SK-N-SH treated with all-trans-retinoic acid at 6 μM for 48 hours (cell line): ENCODE measurements at regions not wholly inside any gene's neighbourhood (a gene's known extent, or its start where the extent isn't known, plus 50 kb on each side); places are given as distances from the start of the nearest gene placed in this dataset.

Experiments
- ATAC-seq: fragments of 200-7000 bp; cut with Tn5 transposase; 3 replicates; pipeline ENCODE4 v1.9.1; 2020; ENCODE audit warnings: mild to moderate bottlenecking, moderate library complexity
- ARNTL ChIP-seq: fragments of 450-650 bp; formaldehyde crosslinking; IDR thresholded peaks from 2 replicates; pipeline ENCODE4 v1.5.0; 2020; ENCODE audit warnings: low read depth, mild to moderate bottlenecking, moderate library complexity, borderline replicate concordance
- BACH2 ChIP-seq: fragments of 250-450 bp; sonication (Bioruptor Pico); IDR thresholded peaks from 2 replicates; pipeline ENCODE4 v1.9.0; 2021; ENCODE audit warnings: mild to moderate bottlenecking, borderline replicate concordance
- CSDC2 ChIP-seq: fragments of 250-450 bp; sonication (Bioruptor Pico); IDR thresholded peaks from 2 replicates; pipeline ENCODE4 v1.5.0; 2020; ENCODE audit warnings: mild to moderate bottlenecking, moderate library complexity
- ESRRG ChIP-seq: fragments of 250-450 bp; sonication (Bioruptor Pico); IDR thresholded peaks from 2 replicates; pipeline ENCODE4 v1.6.1; 2021; ENCODE audit warnings: mild to moderate bottlenecking
- GLIS3 ChIP-seq: fragments of 250-450 bp; sonication (Bioruptor Pico); IDR thresholded peaks from 2 replicates; pipeline ENCODE4 v1.5.0; 2020; ENCODE audit warnings: mild to moderate bottlenecking, moderate library complexity
- ISL1 ChIP-seq: fragments of 250-450 bp; sonication (Bioruptor Pico); IDR thresholded peaks from 2 replicates; pipeline ENCODE4 v2.1.2; 2022; ENCODE audit warnings: mild to moderate bottlenecking, moderate library complexity
- OSR1 ChIP-seq: fragments of 250-450 bp; sonication (Bioruptor Pico); IDR thresholded peaks from 2 replicates; pipeline ENCODE4 v1.8.0; 2022; ENCODE audit warnings: moderate library complexity, mild to moderate bottlenecking, inconsistent platforms
- PPARA ChIP-seq: fragments of 250-450 bp; sonication (Bioruptor Pico); IDR thresholded peaks from 2 replicates; pipeline ENCODE4 v1.5.0; 2020; ENCODE audit warnings: mild to moderate bottlenecking, borderline replicate concordance
- RARB ChIP-seq: fragments of 250-450 bp; sonication (Bioruptor Pico); IDR thresholded peaks from 2 replicates; pipeline ENCODE4 v1.8.0; 2021; ENCODE audit warnings: mild to moderate bottlenecking, moderate library complexity
- SNAI2 ChIP-seq: fragments of 250-450 bp; sonication (Bioruptor Pico); IDR thresholded peaks from 2 replicates; pipeline ENCODE4 v1.5.0; 2020; ENCODE audit warnings: mild to moderate bottlenecking, moderate library complexity
- TCF4 ChIP-seq: fragments of 250-450 bp; sonication (Bioruptor Pico); IDR thresholded peaks from 2 replicates; pipeline ENCODE4 v1.8.0; 2021; ENCODE audit warnings: mild to moderate bottlenecking, moderate library complexity, borderline replicate concordance
- TOX ChIP-seq: fragments of 250-450 bp; sonication (Bioruptor Pico); IDR thresholded peaks from 2 replicates; pipeline ENCODE4 v1.8.0; 2021; ENCODE audit warnings: mild to moderate bottlenecking, moderate library complexity, borderline replicate concordance
- ZFP30 ChIP-seq: fragments of 450-650 bp; formaldehyde crosslinking; IDR thresholded peaks from 2 replicates; pipeline ENCODE4 v1.5.0; 2022; ENCODE audit warnings: mild to moderate bottlenecking, moderate library complexity
- ZNF565 ChIP-seq: fragments of 450-650 bp; formaldehyde crosslinking; conservative IDR thresholded peaks from 2 replicates; pipeline ENCODE4 v1.5.0; 2020; ENCODE audit warnings: low read depth, mild to moderate bottlenecking, moderate library complexity
- ZNF8 ChIP-seq: fragments of 450-650 bp; formaldehyde crosslinking; IDR thresholded peaks from 2 replicates; pipeline ENCODE4 v1.5.0; 2020; ENCODE audit warnings: mild to moderate bottlenecking, moderate library complexity
- TF ChIP-seq, protein P1 (sequence below): fragments of 250-450 bp; sonication (Bioruptor Pico); IDR thresholded peaks from 2 replicates; pipeline ENCODE4 v1.8.0; 2020; ENCODE audit warnings: mild to moderate bottlenecking, moderate library complexity, borderline replicate concordance
- TF ChIP-seq, protein P2 (sequence below): fragments of 250-450 bp; sonication (Bioruptor Pico); IDR thresholded peaks from 2 replicates; pipeline ENCODE4 v1.5.0; 2020; ENCODE audit warnings: mild to moderate bottlenecking, moderate library complexity
- TF ChIP-seq, protein P3 (sequence below): fragments of 250-450 bp; sonication (Bioruptor Pico); IDR thresholded peaks from 2 replicates; pipeline ENCODE4 v1.8.0; 2021; ENCODE audit warnings: low read depth, mild to moderate bottlenecking, moderate library complexity, borderline replicate concordance
- TF ChIP-seq, protein P4 (sequence below): fragments of 250-450 bp; sonication (Bioruptor Pico); IDR thresholded peaks from 2 replicates; pipeline ENCODE4 v1.5.1; 2021; ENCODE audit warnings: mild to moderate bottlenecking, moderate library complexity
- TF ChIP-seq, protein P5 (sequence below): fragments of 250-450 bp; sonication (Bioruptor Pico); IDR thresholded peaks from 2 replicates; pipeline ENCODE4 v1.5.1; 2020; ENCODE audit warnings: low read depth, mild to moderate bottlenecking, moderate library complexity

DNA sequence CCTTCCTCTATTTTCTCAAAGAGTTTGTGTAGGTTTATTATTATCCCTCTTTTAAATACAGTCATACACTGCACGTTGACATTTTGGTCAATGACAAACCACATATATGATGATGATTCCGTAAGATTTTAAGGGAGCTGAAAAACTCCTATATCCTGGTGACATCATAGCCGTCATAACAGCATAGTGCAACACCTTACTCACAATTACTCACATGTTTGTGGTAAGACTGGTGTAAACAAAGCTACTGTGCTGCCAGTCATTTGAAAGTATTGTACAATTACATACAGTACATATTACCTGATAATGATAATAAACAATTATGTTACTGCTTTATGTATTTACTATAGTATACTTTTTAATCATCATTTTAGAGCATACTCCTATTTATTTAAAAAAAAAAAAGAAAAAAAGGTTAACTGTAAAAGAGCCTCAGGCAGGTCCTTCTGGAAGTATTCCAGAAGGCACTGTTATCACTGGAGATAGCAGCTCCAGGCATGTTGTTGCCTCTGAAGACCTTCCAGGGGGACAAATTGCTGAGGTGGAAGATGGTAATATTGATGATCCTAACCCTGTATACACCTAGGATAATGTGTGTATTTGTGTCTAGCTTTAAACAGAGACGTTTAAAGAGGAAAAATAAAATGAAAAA lies 123.3 kb upstream of the CDK1 start:
- no peak for ATAC-seq

DNA sequence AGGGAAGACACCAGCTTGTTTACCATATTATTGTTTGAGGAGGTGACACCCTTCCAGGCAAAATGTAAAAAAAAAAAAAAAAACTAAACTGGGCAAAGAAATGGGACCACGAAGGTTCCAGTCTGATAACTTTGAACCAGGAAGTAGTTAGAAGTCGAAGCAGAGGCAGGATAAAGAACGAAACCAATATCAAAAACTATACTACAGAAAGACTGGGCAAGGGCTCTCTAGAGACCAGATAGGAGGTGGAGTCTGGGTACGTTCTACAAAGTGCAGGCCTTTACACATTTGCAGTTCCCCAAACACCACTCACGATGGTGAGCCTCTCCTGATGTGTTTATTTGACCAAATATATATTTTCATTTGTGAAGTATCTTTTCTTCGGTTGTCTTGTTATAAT lies 125.7 kb upstream of the CDK1 start:
- ATAC-seq: no peak
- TF ChIP-seq ZFP30 (CRISPR knock-in tag): no peak

More for the DNA sequence above, 123.3 kb upstream of the CDK1 start:
- TF ChIP-seq ZNF565 (CRISPR knock-in tag) (no peak), GLIS3 (CRISPR knock-in tag) (no peak), ARNTL (CRISPR knock-in tag) (no peak)

DNA sequence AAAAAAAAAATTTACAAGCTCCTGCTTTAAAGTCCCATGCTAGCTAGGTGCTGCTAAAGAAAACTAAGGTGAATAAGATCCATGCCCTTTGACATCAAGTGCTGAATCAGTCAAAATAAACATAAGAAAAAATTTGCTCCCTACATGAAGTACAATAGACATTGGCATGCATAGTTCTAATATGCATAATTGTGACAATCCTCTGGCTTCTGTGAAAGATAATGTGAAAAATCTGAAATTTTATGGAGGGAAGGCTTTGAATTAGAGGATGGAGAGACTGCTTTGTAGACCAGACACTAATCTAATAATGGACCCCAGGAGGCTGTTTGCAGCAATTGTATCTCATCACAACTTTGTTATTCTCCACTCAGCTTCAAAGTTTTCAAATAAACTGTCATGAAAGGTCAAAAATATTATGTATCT lies 127.9 kb upstream of the CDK1 start:
- no peak for ATAC-seq
- TF ChIP-seq ESRRG (CRISPR knock-in tag) (no peak), SNAI2 (CRISPR knock-in tag) (no peak), TOX (CRISPR knock-in tag) (no peak), PPARA (CRISPR knock-in tag) (no peak), RARB (no peak), ZNF565 (CRISPR knock-in tag) (no peak), ZNF8 (CRISPR knock-in tag) (no peak), BACH2 (CRISPR knock-in tag) (no peak), GLIS3 (CRISPR knock-in tag) (no peak), ISL1 (CRISPR knock-in tag) (no peak), ZFP30 (CRISPR knock-in tag) (no peak)
- TF ChIP-seq, protein P1, sequence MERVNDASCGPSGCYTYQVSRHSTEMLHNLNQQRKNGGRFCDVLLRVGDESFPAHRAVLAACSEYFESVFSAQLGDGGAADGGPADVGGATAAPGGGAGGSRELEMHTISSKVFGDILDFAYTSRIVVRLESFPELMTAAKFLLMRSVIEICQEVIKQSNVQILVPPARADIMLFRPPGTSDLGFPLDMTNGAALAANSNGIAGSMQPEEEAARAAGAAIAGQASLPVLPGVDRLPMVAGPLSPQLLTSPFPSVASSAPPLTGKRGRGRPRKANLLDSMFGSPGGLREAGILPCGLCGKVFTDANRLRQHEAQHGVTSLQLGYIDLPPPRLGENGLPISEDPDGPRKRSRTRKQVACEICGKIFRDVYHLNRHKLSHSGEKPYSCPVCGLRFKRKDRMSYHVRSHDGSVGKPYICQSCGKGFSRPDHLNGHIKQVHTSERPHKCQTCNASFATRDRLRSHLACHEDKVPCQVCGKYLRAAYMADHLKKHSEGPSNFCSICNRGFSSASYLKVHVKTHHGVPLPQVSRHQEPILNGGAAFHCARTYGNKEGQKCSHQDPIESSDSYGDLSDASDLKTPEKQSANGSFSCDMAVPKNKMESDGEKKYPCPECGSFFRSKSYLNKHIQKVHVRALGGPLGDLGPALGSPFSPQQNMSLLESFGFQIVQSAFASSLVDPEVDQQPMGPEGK (CRISPR knock-in tag): no peak
- TF ChIP-seq, protein P2, sequence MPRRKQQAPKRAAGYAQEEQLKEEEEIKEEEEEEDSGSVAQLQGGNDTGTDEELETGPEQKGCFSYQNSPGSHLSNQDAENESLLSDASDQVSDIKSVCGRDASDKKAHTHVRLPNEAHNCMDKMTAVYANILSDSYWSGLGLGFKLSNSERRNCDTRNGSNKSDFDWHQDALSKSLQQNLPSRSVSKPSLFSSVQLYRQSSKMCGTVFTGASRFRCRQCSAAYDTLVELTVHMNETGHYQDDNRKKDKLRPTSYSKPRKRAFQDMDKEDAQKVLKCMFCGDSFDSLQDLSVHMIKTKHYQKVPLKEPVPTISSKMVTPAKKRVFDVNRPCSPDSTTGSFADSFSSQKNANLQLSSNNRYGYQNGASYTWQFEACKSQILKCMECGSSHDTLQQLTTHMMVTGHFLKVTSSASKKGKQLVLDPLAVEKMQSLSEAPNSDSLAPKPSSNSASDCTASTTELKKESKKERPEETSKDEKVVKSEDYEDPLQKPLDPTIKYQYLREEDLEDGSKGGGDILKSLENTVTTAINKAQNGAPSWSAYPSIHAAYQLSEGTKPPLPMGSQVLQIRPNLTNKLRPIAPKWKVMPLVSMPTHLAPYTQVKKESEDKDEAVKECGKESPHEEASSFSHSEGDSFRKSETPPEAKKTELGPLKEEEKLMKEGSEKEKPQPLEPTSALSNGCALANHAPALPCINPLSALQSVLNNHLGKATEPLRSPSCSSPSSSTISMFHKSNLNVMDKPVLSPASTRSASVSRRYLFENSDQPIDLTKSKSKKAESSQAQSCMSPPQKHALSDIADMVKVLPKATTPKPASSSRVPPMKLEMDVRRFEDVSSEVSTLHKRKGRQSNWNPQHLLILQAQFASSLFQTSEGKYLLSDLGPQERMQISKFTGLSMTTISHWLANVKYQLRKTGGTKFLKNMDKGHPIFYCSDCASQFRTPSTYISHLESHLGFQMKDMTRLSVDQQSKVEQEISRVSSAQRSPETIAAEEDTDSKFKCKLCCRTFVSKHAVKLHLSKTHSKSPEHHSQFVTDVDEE: no peak
- TF ChIP-seq, protein P3, sequence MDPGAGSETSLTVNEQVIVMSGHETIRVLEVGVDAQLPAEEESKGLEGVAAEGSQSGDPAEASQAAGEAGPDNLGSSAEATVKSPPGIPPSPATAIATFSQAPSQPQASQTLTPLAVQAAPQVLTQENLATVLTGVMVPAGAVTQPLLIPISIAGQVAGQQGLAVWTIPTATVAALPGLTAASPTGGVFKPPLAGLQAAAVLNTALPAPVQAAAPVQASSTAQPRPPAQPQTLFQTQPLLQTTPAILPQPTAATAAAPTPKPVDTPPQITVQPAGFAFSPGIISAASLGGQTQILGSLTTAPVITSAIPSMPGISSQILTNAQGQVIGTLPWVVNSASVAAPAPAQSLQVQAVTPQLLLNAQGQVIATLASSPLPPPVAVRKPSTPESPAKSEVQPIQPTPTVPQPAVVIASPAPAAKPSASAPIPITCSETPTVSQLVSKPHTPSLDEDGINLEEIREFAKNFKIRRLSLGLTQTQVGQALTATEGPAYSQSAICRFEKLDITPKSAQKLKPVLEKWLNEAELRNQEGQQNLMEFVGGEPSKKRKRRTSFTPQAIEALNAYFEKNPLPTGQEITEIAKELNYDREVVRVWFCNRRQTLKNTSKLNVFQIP (CRISPR knock-in tag): no peak

DNA sequence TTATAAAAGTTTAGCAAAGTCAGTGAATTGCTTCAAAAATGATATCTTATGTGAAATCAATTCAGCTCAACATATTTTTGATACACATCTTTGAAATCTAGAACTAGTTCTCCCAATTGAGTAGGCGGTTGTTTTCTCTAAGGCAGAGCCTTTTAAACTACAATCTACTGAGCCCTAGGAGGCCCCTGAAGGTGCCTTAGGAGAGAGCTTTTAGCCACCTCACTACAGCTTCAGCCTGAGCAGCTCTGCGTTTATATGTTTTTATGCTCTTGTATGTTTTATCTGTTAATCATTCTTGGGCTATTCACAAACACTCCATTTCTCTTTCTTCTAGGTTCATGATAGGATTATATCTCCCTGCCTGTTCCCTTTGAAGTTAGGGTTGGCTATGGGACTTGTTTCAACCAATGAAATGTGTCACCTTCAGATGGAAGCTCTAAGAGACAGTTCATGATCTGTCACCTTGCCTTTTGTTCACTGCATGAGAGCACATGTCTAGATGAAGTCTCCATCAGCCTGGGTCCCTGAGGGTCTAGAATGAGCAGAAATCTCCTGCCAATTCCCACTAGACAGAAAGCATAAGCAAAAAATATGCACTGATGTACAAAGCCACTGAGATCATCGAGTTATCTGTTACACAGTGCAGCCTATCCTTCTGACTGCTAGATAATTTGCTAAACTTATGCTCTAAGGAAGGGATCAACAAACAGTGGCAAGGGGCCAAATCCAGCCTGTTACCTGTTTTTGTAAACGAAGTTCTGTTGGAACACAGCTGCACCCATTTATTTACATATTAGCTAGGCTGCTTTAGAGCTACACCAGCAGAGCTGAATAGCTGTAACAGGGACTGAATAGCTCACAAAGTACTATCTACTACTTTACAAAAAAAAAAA lies 128.5 kb upstream of the CDK1 start:
- ATAC-seq: no peak; the same call in 2 of the 3 replicates
- TF ChIP-seq SNAI2 (CRISPR knock-in tag): no peak
- TF ChIP-seq ISL1 (CRISPR knock-in tag): no peak
- TF ChIP-seq, protein P3 (CRISPR knock-in tag): no peak
- no peak for TF ChIP-seq TCF4 (CRISPR knock-in tag)
- TF ChIP-seq ZNF8 (CRISPR knock-in tag): no peak
- no peak for TF ChIP-seq ARNTL (CRISPR knock-in tag)
- no peak for TF ChIP-seq CSDC2 (CRISPR knock-in tag)
- TF ChIP-seq, protein P4, sequence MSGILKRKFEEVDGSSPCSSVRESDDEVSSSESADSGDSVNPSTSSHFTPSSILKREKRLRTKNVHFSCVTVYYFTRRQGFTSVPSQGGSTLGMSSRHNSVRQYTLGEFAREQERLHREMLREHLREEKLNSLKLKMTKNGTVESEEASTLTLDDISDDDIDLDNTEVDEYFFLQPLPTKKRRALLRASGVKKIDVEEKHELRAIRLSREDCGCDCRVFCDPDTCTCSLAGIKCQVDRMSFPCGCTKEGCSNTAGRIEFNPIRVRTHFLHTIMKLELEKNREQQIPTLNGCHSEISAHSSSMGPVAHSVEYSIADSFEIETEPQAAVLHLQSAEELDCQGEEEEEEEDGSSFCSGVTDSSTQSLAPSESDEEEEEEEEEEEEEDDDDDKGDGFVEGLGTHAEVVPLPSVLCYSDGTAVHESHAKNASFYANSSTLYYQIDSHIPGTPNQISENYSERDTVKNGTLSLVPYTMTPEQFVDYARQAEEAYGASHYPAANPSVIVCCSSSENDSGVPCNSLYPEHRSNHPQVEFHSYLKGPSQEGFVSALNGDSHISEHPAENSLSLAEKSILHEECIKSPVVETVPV: no peak
- no peak for TF ChIP-seq GLIS3 (CRISPR knock-in tag)
- no peak for TF ChIP-seq OSR1 (CRISPR knock-in tag)
- TF ChIP-seq, protein P5, sequence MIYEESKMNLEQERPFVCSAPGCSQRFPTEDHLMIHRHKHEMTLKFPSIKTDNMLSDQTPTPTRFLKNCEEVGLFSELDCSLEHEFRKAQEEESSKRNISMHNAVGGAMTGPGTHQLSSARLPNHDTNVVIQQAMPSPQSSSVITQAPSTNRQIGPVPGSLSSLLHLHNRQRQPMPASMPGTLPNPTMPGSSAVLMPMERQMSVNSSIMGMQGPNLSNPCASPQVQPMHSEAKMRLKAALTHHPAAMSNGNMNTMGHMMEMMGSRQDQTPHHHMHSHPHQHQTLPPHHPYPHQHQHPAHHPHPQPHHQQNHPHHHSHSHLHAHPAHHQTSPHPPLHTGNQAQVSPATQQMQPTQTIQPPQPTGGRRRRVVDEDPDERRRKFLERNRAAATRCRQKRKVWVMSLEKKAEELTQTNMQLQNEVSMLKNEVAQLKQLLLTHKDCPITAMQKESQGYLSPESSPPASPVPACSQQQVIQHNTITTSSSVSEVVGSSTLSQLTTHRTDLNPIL (CRISPR knock-in tag): no peak
